Myocyte (in vitro differentiated cells): ENCODE measurements at regions not wholly inside any gene's neighbourhood (a gene's known extent, or its start where the extent isn't known, plus 50 kb on each side); places are given as distances from the start of the nearest gene placed in this dataset.

Experiments
- DNase-seq: peaks from one replicate; pipeline ENCODE4 v3.0.0-alpha.2; 2012; ENCODE audit warnings: low read depth

- peak; percentile 26 for DNase-seq
Measured at GRCh38 chr9:18379073-18379811, 94.7 kb upstream of the ADAMTSL1 start.

DNA sequence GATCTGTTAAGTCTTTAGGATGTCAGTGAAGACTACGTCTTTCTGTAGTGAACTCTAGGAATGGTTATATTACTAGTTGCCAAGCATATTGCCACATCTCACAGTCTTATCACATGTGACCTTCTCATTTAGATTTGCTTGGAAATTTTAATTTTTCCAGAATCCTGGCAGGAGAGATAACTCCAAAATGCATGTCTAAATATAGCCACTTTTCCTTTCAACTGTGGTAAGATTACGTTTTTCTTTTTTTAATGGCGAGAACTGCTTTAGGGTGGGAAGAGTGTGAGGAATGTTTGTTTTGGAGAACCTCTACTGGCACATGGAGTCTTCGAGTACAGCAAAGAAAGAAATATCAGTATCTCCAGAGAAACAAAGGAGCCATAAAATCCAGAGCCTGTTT, 91.7 kb upstream of the ADAMTSL1 start:
- no peak for DNase-seq

DNA sequence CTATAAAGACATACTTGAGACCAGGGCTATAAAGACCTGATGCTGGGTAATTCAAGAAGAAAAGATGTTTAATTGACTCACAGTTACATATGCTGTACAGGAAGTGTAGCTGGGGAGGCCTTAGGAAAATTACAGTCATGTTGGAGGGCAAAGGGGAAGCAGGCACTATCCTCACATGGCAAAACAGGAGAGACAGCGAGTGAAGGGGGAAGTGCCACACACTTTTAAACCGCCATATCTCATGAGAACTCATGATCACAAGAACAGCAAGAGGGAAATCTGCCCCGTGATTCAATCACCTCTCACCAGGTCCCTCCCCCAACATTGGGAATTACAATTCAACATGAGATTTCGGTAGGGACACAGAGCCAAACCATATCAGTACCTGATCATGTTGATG, 89.9 kb upstream of the ADAMTSL1 start:
- no peak for DNase-seq

- no peak for DNase-seq
Measured at GRCh38 chr9:18385696-18386490, 88.1 kb upstream of the ADAMTSL1 start.

GRCh38 chr9:18390393-18390792, 83.6 kb upstream of the ADAMTSL1 start:
- DNase-seq = peak; percentile 37

DNA sequence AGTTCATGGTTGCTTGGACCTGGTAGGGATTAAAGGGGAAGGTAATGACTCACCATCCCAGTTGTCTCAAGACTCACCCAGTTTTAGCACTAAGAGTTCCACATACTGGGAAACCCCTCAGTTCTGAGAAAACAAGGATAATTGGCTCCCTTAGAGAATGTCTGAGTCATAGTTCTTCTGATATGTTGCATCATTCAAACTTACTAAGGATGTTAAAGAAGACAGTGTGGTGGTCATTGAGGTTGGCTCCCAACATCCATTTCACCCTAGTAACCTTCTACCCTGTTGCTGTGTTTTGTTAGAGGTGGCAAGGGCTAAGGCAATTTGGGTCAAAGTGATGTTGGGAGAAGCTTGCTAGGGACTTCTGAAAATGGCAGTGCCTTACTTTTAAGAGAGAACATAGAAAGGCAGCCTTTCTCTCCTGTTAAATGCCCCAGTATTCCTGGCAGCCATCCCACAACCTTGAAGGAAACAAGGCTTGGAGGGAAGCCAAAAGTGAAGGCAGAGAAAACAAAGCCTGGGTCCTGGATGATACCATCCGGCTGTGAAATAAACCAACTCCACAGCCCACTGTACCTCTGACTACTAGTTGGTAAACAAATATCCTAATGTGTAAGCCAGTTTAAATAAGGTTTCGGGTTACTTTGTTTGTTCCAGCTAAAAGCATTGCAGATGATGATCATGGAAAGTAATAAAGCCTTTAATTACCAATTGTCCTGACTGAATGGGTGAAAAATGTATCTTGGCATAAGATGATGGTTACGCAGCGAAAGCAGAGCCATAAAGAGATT, 80.4 kb upstream of the ADAMTSL1 start:
- DNase-seq = peak; percentile 86

DNA sequence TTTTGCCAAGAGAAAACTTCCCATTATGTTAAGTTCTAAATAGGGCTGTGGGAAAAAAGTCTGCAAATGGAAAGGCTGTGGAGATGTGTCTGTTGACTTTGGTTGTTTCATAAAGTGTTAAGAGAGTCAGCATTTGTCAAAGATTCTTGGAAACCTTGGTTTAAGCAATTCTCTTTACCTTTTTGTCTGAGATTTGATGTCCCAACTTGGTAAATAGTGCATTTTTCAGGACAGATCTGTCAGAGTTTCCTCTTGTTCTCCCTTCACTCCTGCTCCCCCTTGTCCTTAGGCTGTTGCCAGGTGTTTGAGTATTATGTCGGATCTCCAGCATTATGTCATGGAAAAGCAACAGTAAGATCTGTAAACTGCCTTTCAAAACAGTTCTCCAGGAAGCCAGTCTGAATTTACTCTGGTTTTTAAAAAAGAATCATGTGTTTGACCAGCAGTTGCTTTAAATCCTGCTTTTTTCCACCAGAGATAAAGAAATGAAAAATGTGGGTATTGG, 79.1 kb upstream of the ADAMTSL1 start:
- no peak for DNase-seq

- DNase-seq = peak; percentile 13
Measured at GRCh38 chr9:18396102-18396728, 77.7 kb upstream of the ADAMTSL1 start.

- no peak for DNase-seq
Measured at GRCh38 chr9:18397076-18397475, 76.9 kb upstream of the ADAMTSL1 start.

- DNase-seq = no peak
Measured at GRCh38 chr9:18398038-18398437, 75.9 kb upstream of the ADAMTSL1 start.

- DNase-seq = no peak
Measured at GRCh38 chr9:18404434-18405029, 69.4 kb upstream of the ADAMTSL1 start.

DNA sequence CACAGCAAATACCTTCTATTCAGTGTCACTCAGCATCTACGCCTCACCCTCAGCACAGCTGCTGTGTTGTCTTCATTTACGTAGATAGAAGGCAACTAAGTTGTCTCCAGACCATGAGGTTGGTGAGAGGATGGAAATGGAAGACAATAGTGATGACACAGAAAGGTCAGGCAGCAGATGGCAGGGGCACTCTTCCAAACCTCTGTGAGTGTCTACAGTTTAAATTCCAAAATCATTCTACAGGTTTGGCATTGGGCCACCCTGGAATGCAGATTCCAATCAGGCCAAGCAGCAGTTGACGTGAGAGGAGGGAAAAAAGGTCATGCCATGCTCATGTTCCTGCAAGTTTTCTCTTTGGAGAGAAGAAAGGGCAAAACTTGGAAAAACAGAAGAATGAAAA, 68.7 kb upstream of the ADAMTSL1 start:
- peak; percentile 94 for DNase-seq

DNA sequence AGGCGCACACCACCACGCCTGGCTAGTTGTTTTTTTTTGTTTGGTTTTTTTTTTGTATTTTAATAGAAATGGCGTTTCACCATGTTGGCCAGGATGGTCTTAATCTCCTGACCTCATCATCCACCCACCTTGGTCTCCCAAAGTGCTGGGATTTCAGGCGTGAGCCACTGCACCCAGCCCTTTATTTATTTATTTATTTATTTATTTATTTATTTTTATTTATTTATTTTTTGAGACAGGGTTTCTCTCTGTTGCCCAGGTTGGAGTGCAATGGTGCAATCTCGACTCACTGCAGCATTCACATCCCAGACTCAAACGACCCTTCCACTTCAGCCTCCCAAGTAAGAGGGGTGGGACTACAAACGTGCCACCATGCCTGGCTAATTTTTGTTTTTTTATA, 63.0 kb upstream of the ADAMTSL1 start:
- DNase-seq = no peak

DNA sequence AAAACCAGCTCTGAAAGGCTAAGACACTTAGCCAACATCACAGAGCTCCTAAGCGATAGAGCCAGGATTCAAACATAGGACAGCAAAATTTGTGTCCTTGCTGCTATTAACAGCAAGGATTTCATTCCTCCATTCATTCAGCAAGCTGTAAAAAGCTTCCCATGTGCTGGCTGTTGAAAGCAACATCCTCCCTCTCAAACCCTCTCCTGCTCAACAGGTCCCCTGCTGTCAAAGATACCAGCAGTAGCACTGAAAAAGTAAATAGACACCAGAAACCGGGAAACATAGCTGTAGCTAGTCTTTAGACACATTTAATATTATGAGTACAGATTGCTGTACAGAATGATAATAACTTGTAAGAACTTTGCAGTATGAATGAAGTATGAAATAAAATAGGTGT, 52.6 kb upstream of the ADAMTSL1 start:
- no peak for DNase-seq

GRCh38 chr9:18422296-18423036, 51.5 kb upstream of the ADAMTSL1 start:
- peak; percentile 63 for DNase-seq

- no peak for DNase-seq
Measured at GRCh38 chr9:18423791-18424531, 50.0 kb upstream of the ADAMTSL1 start.
